Activated CD8-positive, alpha-beta memory T cell treated with anti-CD3 and anti-CD28 coated beads, Interleukin-2, amount 10 ng/mL, durations not matched to agents 7 days and 5 days (primary cell): ENCODE measurements at regions not wholly inside any gene's neighbourhood (a gene's known extent, or its start where the extent isn't known, plus 50 kb on each side); places are given as distances from the start of the nearest gene placed in this dataset.
A peak's percentile ranks its signal among the peaks of the same experiment; 100 is the strongest.

Source experiments
- ATAC-seq: fragments of 150-1000 bp; cut with Tn5 transposase; one replicate; pipeline ENCODE4 v1.10.0; 2021; ENCODE audit warnings: moderate library complexity
- CTCF ChIA-PET: fragments of 350-600 bp; sonication (Branson Sonifier 250); formaldehyde crosslinking; loops from one replicate; lab custom pipeline; 2021; ENCODE audit warnings: antibody characterized with exemption; lab: Charles Lee
- DNase-seq: peaks from one replicate; pipeline ENCODE4 v3.0.0-alpha.2; 2020
- H3K27ac Mint-ChIP-seq: one replicate; pipeline ENCODE4 v1.8.0; 2021; ENCODE audit warnings: mild to moderate bottlenecking, mixed read lengths
- H3K27me3 Mint-ChIP-seq: one replicate; pipeline ENCODE4 v1.8.0; 2021; ENCODE audit warnings: mixed read lengths
- H3K36me3 Mint-ChIP-seq: one replicate; pipeline ENCODE4 v1.8.0; 2021; ENCODE audit warnings: mild to moderate bottlenecking, mixed read lengths
- H3K4me1 Mint-ChIP-seq: one replicate; pipeline ENCODE4 v1.8.0; 2021; ENCODE audit warnings: mixed read lengths
- H3K4me3 Mint-ChIP-seq: one replicate; pipeline ENCODE4 v1.8.0; 2021; ENCODE audit warnings: mild to moderate bottlenecking, moderate library complexity, mixed read lengths
- H3K9me3 Mint-ChIP-seq: one replicate; pipeline ENCODE4 v1.8.0; 2022; ENCODE audit warnings: low read depth, mixed read lengths

DNA sequence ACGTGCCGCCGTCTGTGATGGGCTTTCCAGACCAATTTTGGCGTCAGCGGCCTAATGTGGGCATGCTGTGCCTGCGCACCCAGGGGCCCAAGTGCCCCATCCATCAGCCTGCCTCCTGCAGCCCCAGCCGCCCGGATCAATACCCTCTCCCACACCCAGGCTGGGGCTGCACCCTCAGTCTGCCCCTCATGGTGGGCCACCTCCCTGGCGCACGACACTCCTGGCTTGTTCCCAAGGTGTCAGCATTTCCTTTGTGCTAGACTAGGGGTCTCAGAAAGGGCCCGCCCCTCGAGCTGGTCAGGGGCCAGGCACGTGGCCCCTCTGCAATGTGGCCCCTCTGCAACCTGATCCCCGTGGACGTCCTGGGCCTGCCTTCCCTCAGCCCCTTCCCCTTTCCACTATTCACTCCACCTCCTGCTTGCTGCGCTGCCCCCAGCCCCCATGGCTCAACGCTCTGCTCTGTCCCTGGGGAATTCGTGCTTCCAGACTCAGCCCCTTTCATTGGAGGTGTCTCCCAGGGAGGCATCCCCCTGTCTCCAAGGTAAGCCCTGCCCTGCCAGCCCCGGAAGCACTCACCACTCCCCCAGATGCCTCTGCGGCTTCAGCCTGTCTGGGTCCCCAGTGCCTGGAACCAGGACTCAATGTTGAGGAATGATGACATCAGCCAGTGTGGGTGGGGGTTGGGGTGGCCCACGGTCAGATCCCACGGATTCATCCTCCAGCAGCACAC is 130.8 kb downstream of the HMX1 start:
- CTCF ChIA-PET, result no interaction called here
- Mint-ChIP-seq H3K27me3 (no peaks in the 10 kb centered on the region), H3K9me3 (no peaks in the 10 kb centered on the region), H3K36me3 (no peaks in the 10 kb centered on the region), H3K27ac (no peak overlapping the region), H3K4me1 (no peaks in the 10 kb centered on the region), H3K4me3 (no peak overlapping the region)
- DNase-seq (no peak), ATAC-seq (no peak)

DNA sequence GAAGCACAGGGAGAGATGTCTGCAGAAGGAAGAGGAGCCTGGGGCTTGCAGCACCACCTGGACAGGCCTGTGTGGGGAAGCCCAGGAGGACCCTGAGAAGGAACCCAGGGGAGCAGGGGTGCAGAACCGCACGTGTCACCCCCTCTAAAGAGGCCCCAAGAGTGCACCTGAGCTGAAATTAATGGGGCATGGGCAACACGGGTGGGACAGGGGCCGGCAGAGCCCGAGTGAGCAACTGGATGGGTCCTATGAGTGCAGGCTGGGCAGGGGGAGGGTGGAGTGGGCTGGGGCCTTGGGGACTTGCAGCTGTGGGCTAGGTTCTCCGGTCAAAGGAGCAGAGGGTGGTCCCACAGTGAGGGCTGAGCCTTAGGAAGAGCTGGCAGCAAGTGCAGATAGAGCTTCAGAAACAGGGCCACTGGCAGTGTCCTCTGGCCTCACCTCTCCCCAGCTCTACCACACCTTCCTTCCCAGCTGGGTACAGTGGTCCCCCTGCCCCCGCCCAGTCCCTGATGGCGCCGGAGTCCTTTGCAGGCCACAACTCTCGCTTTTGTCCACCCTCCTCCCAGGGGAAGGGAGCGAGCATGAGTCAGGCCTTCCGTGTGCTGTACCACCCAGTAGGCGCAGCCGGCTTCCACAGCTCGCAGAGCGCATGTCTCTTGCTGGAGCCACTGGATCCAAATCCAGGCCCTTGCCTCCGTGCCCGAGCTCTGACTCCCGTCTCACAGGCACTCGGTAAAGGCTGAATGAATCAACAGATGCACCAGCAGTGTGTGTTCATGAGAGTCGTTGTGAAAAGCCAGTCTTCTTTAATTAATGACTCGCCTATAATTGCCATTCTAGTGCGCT is 131.6 kb downstream of the HMX1 start:
- CTCF ChIA-PET, result no interaction called here
- ATAC-seq, result no peak
- Mint-ChIP-seq H3K36me3 (no peaks in the 10 kb centered on the region), H3K9me3 (no peaks in the 10 kb centered on the region), H3K27ac (no peak overlapping the region), H3K27me3 (no peaks in the 10 kb centered on the region), H3K4me3 (no peak overlapping the region), H3K4me1 (no peaks in the 10 kb centered on the region)
- peak; percentile 18 for DNase-seq

DNA sequence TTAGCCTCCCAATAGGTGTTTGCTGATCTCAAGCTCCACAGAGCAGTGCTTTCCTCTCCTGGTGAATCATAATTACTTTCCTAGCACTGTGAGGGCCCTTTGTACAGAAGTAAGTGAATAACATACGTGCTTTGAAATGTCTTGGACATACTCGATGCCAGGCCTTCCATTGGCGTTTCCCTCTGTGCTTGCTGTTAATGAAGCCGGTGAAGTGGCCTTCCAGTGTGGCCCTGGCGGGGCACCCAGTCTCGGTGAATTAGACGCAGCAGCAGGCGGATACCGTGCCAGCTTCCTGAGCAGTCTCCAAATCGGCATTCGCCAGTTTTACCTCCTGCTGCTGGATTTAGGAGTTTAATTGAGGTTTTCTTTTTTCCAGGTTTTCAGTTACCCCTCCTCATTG is 132.3 kb downstream of the HMX1 start:
- Mint-ChIP-seq H3K4me3 (no peak overlapping the region), H3K27ac (no peak overlapping the region), H3K9me3 (peaks cover 2% of the 10 kb centered on the region), H3K4me1 (no peaks in the 10 kb centered on the region), H3K27me3 (no peaks in the 10 kb centered on the region), H3K36me3 (no peaks in the 10 kb centered on the region)
- DNase-seq (no peak), ATAC-seq (no peak)
- CTCF ChIA-PET, result no interaction called here

DNA sequence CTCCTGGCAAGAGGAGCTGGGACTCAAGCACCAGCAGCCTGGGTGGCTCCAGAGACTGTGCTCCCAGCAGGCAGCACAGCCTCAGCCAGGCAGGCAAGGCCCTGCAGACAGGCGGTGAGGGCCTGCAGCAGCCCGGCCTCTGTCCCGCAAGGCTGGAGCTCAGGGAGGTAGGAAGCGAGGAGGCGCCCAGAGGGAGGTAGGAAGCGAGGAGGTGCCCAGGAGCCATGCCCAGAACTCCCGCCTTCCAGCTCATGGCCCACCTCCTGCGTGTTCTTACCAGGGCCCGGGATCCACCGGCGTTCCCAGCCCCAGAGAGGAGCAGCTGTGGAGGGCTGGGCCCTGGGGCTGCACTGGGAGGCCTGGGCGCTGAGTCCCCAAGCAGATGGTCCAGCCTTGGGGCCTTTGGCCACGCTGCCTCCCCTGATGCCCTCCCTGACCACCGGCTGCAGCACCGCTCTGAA is 133.1 kb downstream of the HMX1 start:
- no peak overlapping the region for H3K27ac Mint-ChIP-seq
- ATAC-seq (no peak), DNase-seq (no peak)

DNA sequence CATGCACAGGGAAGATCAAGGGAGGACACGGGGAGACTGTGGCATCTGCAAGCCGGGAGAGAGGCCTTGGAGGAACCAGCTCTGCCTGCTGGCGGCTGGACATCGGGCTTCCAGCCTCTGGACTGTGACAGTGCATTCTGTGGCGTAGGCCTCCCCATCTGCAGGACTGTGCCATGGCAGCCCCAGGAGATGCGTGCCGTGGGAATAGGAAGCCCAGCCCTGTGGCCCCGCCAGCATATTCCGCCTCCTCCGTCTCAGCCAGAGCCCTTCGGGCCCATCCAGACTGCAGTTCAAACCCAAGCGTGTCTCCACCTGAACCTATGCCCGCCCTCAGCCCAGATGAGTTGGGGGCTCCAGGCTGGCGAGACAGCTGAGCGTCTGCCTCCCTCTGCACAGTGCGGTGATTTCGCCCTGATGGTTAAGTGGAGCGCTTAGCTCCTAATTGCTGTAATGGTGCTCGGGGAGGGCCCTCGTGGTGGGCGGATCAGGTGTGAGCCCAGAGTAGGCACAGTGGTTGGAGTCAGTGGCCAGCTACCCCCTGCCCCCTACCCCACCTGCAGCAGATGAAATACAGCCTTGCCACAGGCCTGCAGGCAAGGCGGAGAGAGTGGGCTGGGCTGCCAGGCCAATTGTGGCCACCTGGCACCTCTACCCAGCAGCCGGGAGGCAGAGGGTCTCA is 133.9 kb downstream of the HMX1 start:
- Mint-ChIP-seq H3K4me3 (no peak overlapping the region), H3K4me1 (no peaks in the 10 kb centered on the region), H3K9me3 (peaks cover 7% of the 10 kb centered on the region), H3K36me3 (no peaks in the 10 kb centered on the region), H3K27ac (no peak overlapping the region), H3K27me3 (no peaks in the 10 kb centered on the region)
- DNase-seq (peak; percentile 15), ATAC-seq (no peak)
- CTCF ChIA-PET, result no interaction called here

More for the DNA sequence above, 133.1 kb downstream of the HMX1 start:
- H3K4me3 Mint-ChIP-seq, result no peak overlapping the region
- CTCF ChIA-PET, result no interaction called here
- H3K4me1 Mint-ChIP-seq, result no peaks in the 10 kb centered on the region
- H3K9me3 Mint-ChIP-seq, result peaks cover 7% of the 10 kb centered on the region
- no peaks in the 10 kb centered on the region for H3K36me3 Mint-ChIP-seq
- H3K27me3 Mint-ChIP-seq, result no peaks in the 10 kb centered on the region

DNA sequence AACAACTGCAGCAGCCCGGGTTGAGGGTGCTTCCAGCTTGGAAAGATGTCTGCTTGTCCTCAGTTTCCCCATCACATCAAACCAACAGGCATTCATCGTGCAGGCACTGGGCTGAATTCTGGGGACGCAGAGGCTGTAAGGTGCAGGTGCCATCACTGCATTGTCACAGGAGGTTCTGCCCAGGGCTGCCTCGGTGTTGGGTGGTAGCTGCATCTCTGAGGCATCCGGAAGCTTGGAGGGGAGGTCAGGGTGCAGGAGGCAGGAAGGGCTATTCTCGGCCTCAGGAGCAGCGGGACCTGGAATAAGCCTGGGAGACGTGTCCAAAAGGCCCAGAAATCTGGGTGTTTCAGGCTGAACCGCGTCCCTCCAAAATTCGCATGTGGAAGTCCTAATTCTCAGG is 134.6 kb downstream of the HMX1 start:
- DNase-seq, result no peak
- peaks cover 7% of the 10 kb centered on the region for H3K9me3 Mint-ChIP-seq
- ATAC-seq, result no peak
- CTCF ChIA-PET, result no interaction called here
- no peak overlapping the region for H3K27ac Mint-ChIP-seq
- no peaks in the 10 kb centered on the region for H3K4me1 Mint-ChIP-seq
- H3K36me3 Mint-ChIP-seq, result no peaks in the 10 kb centered on the region
- H3K27me3 Mint-ChIP-seq, result no peaks in the 10 kb centered on the region
- no peak overlapping the region for H3K4me3 Mint-ChIP-seq

DNA sequence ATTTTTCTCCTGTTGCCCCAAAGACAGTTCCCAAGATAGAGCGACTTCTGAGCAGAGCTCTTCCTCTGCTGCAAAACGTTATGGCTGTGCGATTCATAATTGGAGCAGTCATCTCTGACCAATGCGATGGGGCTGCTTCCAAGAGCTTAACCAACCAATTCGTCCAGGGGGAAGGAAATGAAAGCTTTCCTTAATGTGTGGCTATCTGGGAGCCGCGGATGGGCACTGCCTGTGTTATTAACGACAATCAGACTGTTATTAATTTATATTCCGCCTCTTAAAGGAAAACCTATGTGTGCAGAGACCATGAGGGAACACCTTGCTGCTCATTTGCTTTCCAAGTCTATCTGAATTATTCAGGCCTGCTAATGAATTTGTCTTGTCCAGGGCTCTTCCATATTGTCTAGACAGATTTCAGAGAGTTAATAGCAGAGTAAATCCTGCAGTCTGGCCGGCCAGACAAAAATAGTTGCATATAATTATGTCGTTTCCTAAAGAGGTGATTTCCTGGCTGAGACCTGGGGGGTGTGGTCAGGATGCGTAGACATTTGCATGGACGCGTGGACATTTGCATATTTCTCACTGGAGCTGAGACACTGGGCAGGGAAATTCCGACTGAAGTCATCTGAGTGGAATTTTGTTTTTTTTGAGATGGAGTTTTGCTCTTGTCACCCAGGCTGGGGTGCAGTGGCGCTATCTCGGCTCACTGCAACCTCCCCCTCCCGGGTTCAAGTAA is 135.4 kb downstream of the HMX1 start:
- CTCF ChIA-PET, result no interaction called here
- Mint-ChIP-seq H3K4me3 (no peak overlapping the region), H3K27ac (no peak overlapping the region), H3K27me3 (no peaks in the 10 kb centered on the region), H3K4me1 (no peaks in the 10 kb centered on the region), H3K9me3 (peaks cover 7% of the 10 kb centered on the region), H3K36me3 (no peaks in the 10 kb centered on the region)
- DNase-seq (no peak), ATAC-seq (no peak)

DNA sequence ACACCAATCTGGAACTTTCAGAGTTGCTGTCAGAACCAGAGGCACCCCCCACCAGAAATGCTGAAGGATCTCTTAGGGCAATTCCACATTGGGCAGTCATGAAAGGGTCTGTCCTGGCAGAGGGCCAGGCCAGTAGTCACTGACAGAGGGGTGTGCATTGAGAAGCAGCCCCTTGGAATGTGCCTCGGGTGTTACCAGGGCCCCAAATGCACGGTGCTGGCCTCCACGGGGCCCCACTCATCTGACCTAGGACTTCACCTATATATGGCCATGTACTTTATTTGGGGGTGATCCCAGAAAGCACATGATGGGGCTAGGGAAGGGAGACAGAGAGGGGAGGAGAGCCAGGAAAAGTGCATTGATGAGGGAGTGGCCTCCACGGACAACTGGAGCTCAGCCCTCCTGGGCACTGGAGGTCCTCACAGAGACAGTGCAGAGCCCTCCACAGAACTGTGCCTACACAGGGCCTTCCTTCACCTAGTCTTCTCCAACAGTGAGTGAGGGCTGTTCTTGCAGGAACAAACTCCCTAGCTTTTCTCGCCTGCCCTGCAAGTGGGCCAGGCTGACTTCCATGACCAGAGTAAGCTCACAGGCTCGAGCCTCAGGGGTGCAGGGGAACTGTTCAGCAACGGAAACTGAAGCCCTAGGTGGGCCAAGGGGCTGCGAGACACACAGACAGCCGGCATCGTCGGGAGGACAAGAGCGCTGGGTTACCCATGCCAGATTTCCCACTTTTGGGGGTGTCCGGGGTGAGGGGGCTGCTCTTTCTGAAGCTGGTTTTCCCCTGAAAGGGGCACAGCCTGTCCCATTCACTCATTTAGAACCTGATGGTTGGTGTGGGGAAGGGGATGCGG is 136.2 kb downstream of the HMX1 start:
- no peak for ATAC-seq
- Mint-ChIP-seq H3K4me1 (no peaks in the 10 kb centered on the region), H3K4me3 (no peak overlapping the region), H3K36me3 (no peaks in the 10 kb centered on the region), H3K9me3 (peaks cover 7% of the 10 kb centered on the region), H3K27me3 (no peaks in the 10 kb centered on the region), H3K27ac (no peak overlapping the region)
- peak; percentile 9 for DNase-seq
- CTCF ChIA-PET, result no interaction called here

DNA sequence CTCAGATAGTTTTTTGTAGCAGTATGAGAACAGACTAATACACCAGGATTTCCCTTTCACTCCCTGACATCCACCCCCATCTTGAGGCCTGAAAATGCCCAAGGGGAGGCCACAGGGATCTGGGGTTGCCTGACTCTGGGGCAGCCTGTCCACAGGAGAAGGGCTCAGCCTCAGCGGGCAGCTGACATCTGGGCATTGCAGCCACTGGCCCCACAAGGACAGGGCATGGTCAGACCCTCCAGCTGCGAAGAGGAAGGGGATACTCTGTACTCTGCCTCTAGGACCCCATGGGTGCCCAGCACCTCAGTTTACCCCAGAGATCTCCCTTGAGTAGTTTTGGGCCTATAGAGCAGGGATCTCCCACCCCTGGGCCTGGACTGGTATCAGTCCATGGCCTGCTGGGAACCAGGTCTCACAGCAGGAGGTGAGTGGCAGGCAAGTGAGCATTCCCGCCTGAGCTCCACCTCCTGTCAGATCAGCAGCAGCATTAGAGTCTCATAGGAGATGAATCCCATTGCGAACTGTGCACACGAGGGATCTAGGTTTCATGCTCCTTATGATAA is 138.9 kb downstream of the HMX1 start:
- Mint-ChIP-seq H3K36me3 (no peaks in the 10 kb centered on the region), H3K27me3 (no peaks in the 10 kb centered on the region), H3K4me3 (no peak overlapping the region), H3K4me1 (no peaks in the 10 kb centered on the region), H3K9me3 (peaks cover 7% of the 10 kb centered on the region), H3K27ac (no peak overlapping the region)
- ATAC-seq (no peak), DNase-seq (peak; percentile 8)
- CTCF ChIA-PET, result no interaction called here

DNA sequence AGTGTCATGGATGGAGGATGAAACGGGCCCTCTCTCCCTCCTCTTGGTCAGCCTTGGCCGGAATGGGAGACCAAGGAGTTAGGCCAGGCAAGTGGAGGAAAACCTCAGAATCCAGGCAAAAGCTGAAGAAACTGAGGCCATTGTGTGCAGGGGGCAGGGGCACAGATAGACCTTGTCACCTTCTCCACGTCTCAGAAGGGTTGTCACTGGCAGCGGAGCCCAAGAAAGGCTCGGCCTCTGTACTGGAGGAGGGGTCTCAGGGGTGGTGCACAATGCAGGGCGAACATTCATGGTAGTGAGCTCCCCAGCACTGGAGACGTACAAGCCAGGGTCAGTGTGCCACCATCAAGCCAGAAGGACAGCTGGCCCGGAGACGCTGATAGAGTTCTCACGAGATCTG is 139.5 kb downstream of the CPZ start:
- ATAC-seq (no peak), DNase-seq (no peak)
- no peak overlapping the region for H3K4me3 Mint-ChIP-seq

DNA sequence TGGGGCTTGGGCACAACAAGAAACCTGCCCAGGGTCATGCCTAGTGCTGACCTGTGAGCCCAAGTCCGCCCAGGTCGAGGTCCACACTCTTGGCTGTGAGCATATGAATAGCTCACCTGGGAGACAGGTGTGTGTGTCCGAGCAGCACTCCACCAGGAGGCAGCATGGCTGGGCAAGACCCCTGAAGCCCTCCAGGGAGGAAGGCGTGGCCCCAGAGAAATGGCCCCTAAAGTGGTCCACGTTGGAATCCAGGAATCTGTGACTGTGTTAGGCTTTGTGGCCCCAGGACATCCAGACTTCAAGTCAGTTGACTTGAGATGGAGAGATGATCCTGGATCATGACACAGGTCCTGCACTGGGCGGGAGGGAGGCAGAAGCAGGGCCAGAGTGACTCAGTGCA is 138.8 kb downstream of the CPZ start:
- CTCF ChIA-PET, result no interaction called here
- Mint-ChIP-seq H3K4me3 (no peak overlapping the region), H3K9me3 (peaks cover 7% of the 10 kb centered on the region), H3K36me3 (no peaks in the 10 kb centered on the region), H3K27me3 (no peaks in the 10 kb centered on the region), H3K4me1 (peaks cover 3% of the 10 kb centered on the region), H3K27ac (no peak overlapping the region)
- peak; percentile 31 for DNase-seq
- no peak for ATAC-seq

More for the DNA sequence above, 139.5 kb downstream of the CPZ start:
- Mint-ChIP-seq H3K9me3 (peaks cover 7% of the 10 kb centered on the region), H3K4me1 (peaks cover 3% of the 10 kb centered on the region), H3K27ac (no peak overlapping the region), H3K36me3 (no peaks in the 10 kb centered on the region), H3K27me3 (no peaks in the 10 kb centered on the region)
- CTCF ChIA-PET, result no interaction called here

DNA sequence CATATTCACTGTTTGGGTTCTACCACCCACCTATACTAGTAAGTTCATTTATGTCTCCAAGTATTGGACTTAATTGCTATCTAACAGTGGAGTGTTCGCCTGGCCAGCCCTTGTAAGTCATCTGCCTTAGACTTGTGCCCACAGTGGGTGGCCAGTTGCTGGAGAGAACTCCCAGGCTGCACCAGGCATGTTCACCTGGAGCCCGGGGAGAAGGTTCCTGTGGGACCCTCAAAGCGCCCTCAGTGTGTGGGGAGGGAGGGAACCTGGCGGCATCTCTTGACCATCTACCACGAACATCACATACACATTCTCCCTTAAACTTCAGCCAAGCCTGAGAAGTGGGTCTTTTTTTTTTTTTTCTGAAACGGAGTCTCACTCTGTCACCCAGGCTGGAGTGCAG is 138.1 kb downstream of the CPZ start:
- Mint-ChIP-seq H3K27me3 (no peaks in the 10 kb centered on the region), H3K9me3 (peaks cover 7% of the 10 kb centered on the region), H3K27ac (no peak overlapping the region), H3K4me1 (peaks cover 3% of the 10 kb centered on the region), H3K36me3 (no peaks in the 10 kb centered on the region), H3K4me3 (no peak overlapping the region)
- ATAC-seq (no peak), DNase-seq (peak; percentile 28)
- CTCF ChIA-PET, result no interaction called here
